Retinal pigment epithelial cell (primary cell): ENCODE measurements at regions not wholly inside any gene's neighbourhood (a gene's known extent, or its start where the extent isn't known, plus 50 kb on each side); places are given as distances from the start of the nearest gene placed in this dataset.
"Not testable (repeated sequence)": the region's sequence is repeated elsewhere in the genome, so short reads cannot be mapped to it uniquely, and the experiment has no call there.

ENCODE experiments used
- DNase-seq: peaks from one replicate; pipeline ENCODE4 v3.0.0-alpha.2; 2010; ENCODE audit warnings: low read depth
- H3K4me3 ChIP-seq: 2 replicates; pipeline ENCODE4 v1.5.1; 2011; ENCODE audit warnings: mild to moderate bottlenecking, low read length, control low read depth, moderate library complexity
- CTCF ChIP-seq: conservative IDR thresholded peaks from 2 replicates; pipeline ENCODE4 v1.5.1; 2011; ENCODE audit warnings: low read depth, low read length, control low read depth, inconsistent platforms

GRCh38 chr10:65419629-65420028, 1506.2 kb upstream of the LRRTM3 start:
- DNase-seq = peak; percentile 23
- no peak for TF ChIP-seq CTCF
- no peak overlapping the region for H3K4me3 ChIP-seq

GRCh38 chr10:65423043-65423442, 1502.8 kb upstream of the LRRTM3 start:
- H3K4me3 ChIP-seq = no peak overlapping the region
- no peak for DNase-seq
- no peak for TF ChIP-seq CTCF

GRCh38 chr10:65429381-65429780, 1496.5 kb upstream of the LRRTM3 start:
- not testable (repeated sequence) for DNase-seq, H3K4me3 ChIP-seq

- no peak for TF ChIP-seq CTCF
- no peak for DNase-seq
- H3K4me3 ChIP-seq = no peak overlapping the region
Measured at GRCh38 chr10:65430979-65431378, 1494.9 kb upstream of the LRRTM3 start.

GRCh38 chr10:65470986-65471385, 1454.8 kb upstream of the LRRTM3 start:
- no peak for DNase-seq
- no peak for TF ChIP-seq CTCF
- no peak overlapping the region for H3K4me3 ChIP-seq

GRCh38 chr10:65482848-65483247, 1443.0 kb upstream of the LRRTM3 start:
- no peak for DNase-seq
- TF ChIP-seq CTCF = no peak
- no peak overlapping the region for H3K4me3 ChIP-seq

GRCh38 chr10:65491799-65492198, 1434.0 kb upstream of the LRRTM3 start:
- DNase-seq = no peak
- H3K4me3 ChIP-seq = no peak overlapping the region
- TF ChIP-seq CTCF = no peak

GRCh38 chr10:65496541-65496940, 1429.3 kb upstream of the LRRTM3 start:
- no peak for TF ChIP-seq CTCF
- DNase-seq = no peak
- no peak overlapping the region for H3K4me3 ChIP-seq
